Activated CD4-positive, alpha-beta T cell treated with anti-CD3 and anti-CD28 coated beads for 4 hours (primary cell): ENCODE measurements at regions not wholly inside any gene's neighbourhood (a gene's known extent, or its start where the extent isn't known, plus 50 kb on each side); places are given as distances from the start of the nearest gene placed in this dataset.

ENCODE experiments used
- DNase-seq, 2 donors: peaks; one replicate each; pipeline ENCODE4 v3.0.0-alpha.2; 2020

- no peak for DNase-seq
Observed at GRCh38 chr13:72435251-72435650, 292.2 kb downstream of the MZT1 start.

- no peak for DNase-seq
Observed at GRCh38 chr13:72431981-72432682, 295.3 kb downstream of the MZT1 start.

GRCh38 chr13:72430923-72431322 lies 296.5 kb downstream of the MZT1 start:
- no peak for DNase-seq

GRCh38 chr13:72427757-72428528 lies 299.5 kb downstream of the MZT1 start:
- no peak for DNase-seq

- no peak for DNase-seq
Observed at GRCh38 chr13:72424059-72424458, 303.4 kb downstream of the MZT1 start.

GRCh38 chr13:72415817-72416216 lies 311.6 kb downstream of the MZT1 start:
- DNase-seq = no peak

GRCh38 chr13:72412481-72412880 lies 314.9 kb downstream of the MZT1 start:
- DNase-seq = no peak

GRCh38 chr13:72405441-72405840 lies 322.0 kb downstream of the MZT1 start:
- no peak for DNase-seq

- no peak for DNase-seq
Observed at GRCh38 chr13:72403396-72404010, 323.9 kb downstream of the MZT1 start.

GRCh38 chr13:72400856-72401255 lies 326.6 kb downstream of the MZT1 start:
- no peak for DNase-seq

GRCh38 chr13:72399351-72399750 lies 328.1 kb downstream of the MZT1 start:
- DNase-seq = no peak

GRCh38 chr13:72397265-72397664 lies 330.2 kb downstream of the MZT1 start:
- no peak for DNase-seq

- no peak for DNase-seq
Observed at GRCh38 chr13:72390909-72391308, 336.5 kb downstream of the MZT1 start.

GRCh38 chr13:72386138-72386684 lies 341.2 kb downstream of the MZT1 start:
- no peak for DNase-seq

- DNase-seq = no peak
Observed at GRCh38 chr13:72384879-72385278, 342.6 kb downstream of the MZT1 start.

GRCh38 chr13:72384186-72384823 lies 343.1 kb downstream of the MZT1 start:
- DNase-seq = no peak

- no peak for DNase-seq
Observed at GRCh38 chr13:72383646-72384045, 343.8 kb downstream of the MZT1 start.

GRCh38 chr13:72379581-72379980 lies 347.8 kb downstream of the MZT1 start:
- no peak for DNase-seq

- no peak for DNase-seq
Observed at GRCh38 chr13:72368031-72368430, 359.4 kb downstream of the MZT1 start.

- no peak for DNase-seq
Observed at GRCh38 chr13:72346716-72347115, 380.7 kb downstream of the MZT1 start.

GRCh38 chr13:72342364-72342763 lies 385.1 kb downstream of the MZT1 start:
- no peak for DNase-seq

- DNase-seq = no peak
Observed at GRCh38 chr13:72341904-72342303, 385.5 kb downstream of the MZT1 start.
